ENCODE measurements at regions not wholly inside any gene's neighbourhood (a gene's known extent, or its start where the extent isn't known, plus 50 kb on each side); places are given as distances from the start of the nearest gene placed in this dataset.

- H3K9ac ChIP-seq (ENCODE audit: low read depth, low read length) = no peak overlapping the region
- no peak overlapping the region for H3K4me3 ChIP-seq (ENCODE audit: low read length)
- H3K27me3 ChIP-seq (ENCODE audit: insufficient read depth, low read length) = no peaks in the 10 kb centered on the region
- no peaks in the 10 kb centered on the region for H3K9me3 ChIP-seq (ENCODE audit: insufficient read depth, low read depth, low read length)
- H3K27ac ChIP-seq (ENCODE audit: low read length) = no peak overlapping the region
- no peaks in the 10 kb centered on the region for H3K4me1 ChIP-seq (ENCODE audit: insufficient read depth, low read length)
- no peaks in the 10 kb centered on the region for H3K36me3 ChIP-seq (ENCODE audit: insufficient read depth, low read depth, low read length)
Measured at GRCh38 chr12:61870658-61871484, 389.3 kb upstream of the USP15 start.

GRCh38 chr12:61871485-61871810 is 388.8 kb upstream of the USP15 start:
- no peaks in the 10 kb centered on the region for H3K27me3 ChIP-seq (ENCODE audit: insufficient read depth, low read length)
- no peaks in the 10 kb centered on the region for H3K36me3 ChIP-seq (ENCODE audit: insufficient read depth, low read depth, low read length)
- no peak overlapping the region for H3K4me3 ChIP-seq (ENCODE audit: low read length)
- no peak overlapping the region for H3K9ac ChIP-seq (ENCODE audit: low read depth, low read length)
- no peaks in the 10 kb centered on the region for H3K4me1 ChIP-seq (ENCODE audit: insufficient read depth, low read length)
- H3K9me3 ChIP-seq (ENCODE audit: insufficient read depth, low read depth, low read length) = no peaks in the 10 kb centered on the region
- no peak overlapping the region for H3K27ac ChIP-seq (ENCODE audit: low read length)

- H3K27ac ChIP-seq (ENCODE audit: low read length) = no peak overlapping the region
- H3K9ac ChIP-seq (ENCODE audit: low read depth, low read length) = no peak overlapping the region
- H3K36me3 ChIP-seq (ENCODE audit: insufficient read depth, low read depth, low read length) = no peaks in the 10 kb centered on the region
- H3K4me1 ChIP-seq (ENCODE audit: insufficient read depth, low read length) = no peaks in the 10 kb centered on the region
- no peak overlapping the region for H3K4me3 ChIP-seq (ENCODE audit: low read length)
- no peaks in the 10 kb centered on the region for H3K27me3 ChIP-seq (ENCODE audit: insufficient read depth, low read length)
- no peaks in the 10 kb centered on the region for H3K9me3 ChIP-seq (ENCODE audit: insufficient read depth, low read depth, low read length)
Measured at GRCh38 chr12:61879229-61879628, 381.0 kb upstream of the USP15 start.

- H3K27me3 ChIP-seq (ENCODE audit: insufficient read depth, low read length) = no peaks in the 10 kb centered on the region
- no peaks in the 10 kb centered on the region for H3K9me3 ChIP-seq (ENCODE audit: insufficient read depth, low read depth, low read length)
- H3K27ac ChIP-seq (ENCODE audit: low read length) = no peak overlapping the region
- no peak overlapping the region for H3K4me3 ChIP-seq (ENCODE audit: low read length)
- no peak overlapping the region for H3K9ac ChIP-seq (ENCODE audit: low read depth, low read length)
- H3K36me3 ChIP-seq (ENCODE audit: insufficient read depth, low read depth, low read length) = no peaks in the 10 kb centered on the region
- no peaks in the 10 kb centered on the region for H3K4me1 ChIP-seq (ENCODE audit: insufficient read depth, low read length)
Measured at GRCh38 chr12:61880186-61880585, 380.0 kb upstream of the USP15 start.

- no peaks in the 10 kb centered on the region for H3K4me1 ChIP-seq (ENCODE audit: insufficient read depth, low read length)
- H3K27ac ChIP-seq (ENCODE audit: low read length) = no peak overlapping the region
- H3K9me3 ChIP-seq (ENCODE audit: insufficient read depth, low read depth, low read length) = no peaks in the 10 kb centered on the region
- no peaks in the 10 kb centered on the region for H3K27me3 ChIP-seq (ENCODE audit: insufficient read depth, low read length)
- no peak overlapping the region for H3K9ac ChIP-seq (ENCODE audit: low read depth, low read length)
- H3K4me3 ChIP-seq (ENCODE audit: low read length) = no peak overlapping the region
- H3K36me3 ChIP-seq (ENCODE audit: insufficient read depth, low read depth, low read length) = no peaks in the 10 kb centered on the region
Measured at GRCh38 chr12:61891632-61892031, 368.6 kb upstream of the USP15 start.

GRCh38 chr12:61894168-61894567 is 366.0 kb upstream of the USP15 start:
- Histone ChIP-seq H3K9me3 (ENCODE audit: insufficient read depth, low read depth, low read length) (peaks cover 23% of the 10 kb centered on the region), H3K36me3 (ENCODE audit: insufficient read depth, low read depth, low read length) (no peaks in the 10 kb centered on the region), H3K9ac (ENCODE audit: low read depth, low read length) (no peak overlapping the region), H3K27me3 (ENCODE audit: insufficient read depth, low read length) (no peaks in the 10 kb centered on the region), H3K4me1 (ENCODE audit: insufficient read depth, low read length) (no peaks in the 10 kb centered on the region), H3K4me3 (ENCODE audit: low read length) (no peak overlapping the region), H3K27ac (ENCODE audit: low read length) (no peak overlapping the region)

GRCh38 chr12:61896436-61896835 is 363.8 kb upstream of the USP15 start:
- H3K27me3 ChIP-seq (ENCODE audit: insufficient read depth, low read length) = no peaks in the 10 kb centered on the region
- H3K9ac ChIP-seq (ENCODE audit: low read depth, low read length) = no peak overlapping the region
- no peak overlapping the region for H3K4me3 ChIP-seq (ENCODE audit: low read length)
- H3K36me3 ChIP-seq (ENCODE audit: insufficient read depth, low read depth, low read length) = no peaks in the 10 kb centered on the region
- peaks cover 31% of the 10 kb centered on the region for H3K9me3 ChIP-seq (ENCODE audit: insufficient read depth, low read depth, low read length)
- no peak overlapping the region for H3K27ac ChIP-seq (ENCODE audit: low read length)
- no peaks in the 10 kb centered on the region for H3K4me1 ChIP-seq (ENCODE audit: insufficient read depth, low read length)

GRCh38 chr12:61902403-61902802 is 357.8 kb upstream of the USP15 start:
- Histone ChIP-seq H3K27me3 (ENCODE audit: insufficient read depth, low read length) (no peaks in the 10 kb centered on the region), H3K4me1 (ENCODE audit: insufficient read depth, low read length) (no peaks in the 10 kb centered on the region), H3K9me3 (ENCODE audit: insufficient read depth, low read depth, low read length) (peaks cover 33% of the 10 kb centered on the region), H3K36me3 (ENCODE audit: insufficient read depth, low read depth, low read length) (no peaks in the 10 kb centered on the region), H3K9ac (ENCODE audit: low read depth, low read length) (no peak overlapping the region), H3K4me3 (ENCODE audit: low read length) (no peak overlapping the region), H3K27ac (ENCODE audit: low read length) (no peak overlapping the region)

GRCh38 chr12:61911113-61911512 is 349.1 kb upstream of the USP15 start:
- Histone ChIP-seq H3K27ac (ENCODE audit: low read length) (no peak overlapping the region), H3K27me3 (ENCODE audit: insufficient read depth, low read length) (no peaks in the 10 kb centered on the region), H3K36me3 (ENCODE audit: insufficient read depth, low read depth, low read length) (no peaks in the 10 kb centered on the region), H3K4me1 (ENCODE audit: insufficient read depth, low read length) (no peaks in the 10 kb centered on the region), H3K9me3 (ENCODE audit: insufficient read depth, low read depth, low read length) (0 out of 2 replicates have a peak, but pooled peaks cover 11% of the 10 kb centered on the region), H3K9ac (ENCODE audit: low read depth, low read length) (no peak overlapping the region), H3K4me3 (ENCODE audit: low read length) (no peak overlapping the region)

GRCh38 chr12:61915420-61915819 is 344.8 kb upstream of the USP15 start:
- no peaks in the 10 kb centered on the region for H3K36me3 ChIP-seq (ENCODE audit: insufficient read depth, low read depth, low read length)
- H3K9me3 ChIP-seq (ENCODE audit: insufficient read depth, low read depth, low read length) = no peaks in the 10 kb centered on the region
- no peak overlapping the region for H3K4me3 ChIP-seq (ENCODE audit: low read length)
- H3K27ac ChIP-seq (ENCODE audit: low read length) = no peak overlapping the region
- peaks cover 2% of the 10 kb centered on the region; the same call in 1 of the 2 replicates for H3K4me1 ChIP-seq (ENCODE audit: insufficient read depth, low read length)
- H3K27me3 ChIP-seq (ENCODE audit: insufficient read depth, low read length) = no peaks in the 10 kb centered on the region
- no peak overlapping the region for H3K9ac ChIP-seq (ENCODE audit: low read depth, low read length)

GRCh38 chr12:61916831-61917230 is 343.4 kb upstream of the USP15 start:
- no peaks in the 10 kb centered on the region for H3K27me3 ChIP-seq (ENCODE audit: insufficient read depth, low read length)
- H3K4me3 ChIP-seq (ENCODE audit: low read length) = no peak overlapping the region
- H3K27ac ChIP-seq (ENCODE audit: low read length) = no peak overlapping the region
- no peak overlapping the region for H3K9ac ChIP-seq (ENCODE audit: low read depth, low read length)
- no peaks in the 10 kb centered on the region for H3K36me3 ChIP-seq (ENCODE audit: insufficient read depth, low read depth, low read length)
- H3K9me3 ChIP-seq (ENCODE audit: insufficient read depth, low read depth, low read length) = no peaks in the 10 kb centered on the region
- H3K4me1 ChIP-seq (ENCODE audit: insufficient read depth, low read length) = peaks cover 2% of the 10 kb centered on the region; the same call in 1 of the 2 replicates

- no peaks in the 10 kb centered on the region for H3K9me3 ChIP-seq (ENCODE audit: insufficient read depth, low read depth, low read length)
- no peaks in the 10 kb centered on the region for H3K36me3 ChIP-seq (ENCODE audit: insufficient read depth, low read depth, low read length)
- no peak overlapping the region for H3K4me3 ChIP-seq (ENCODE audit: low read length)
- H3K27ac ChIP-seq (ENCODE audit: low read length) = no peak overlapping the region
- H3K4me1 ChIP-seq (ENCODE audit: insufficient read depth, low read length) = peaks cover 2% of the 10 kb centered on the region; the same call in 1 of the 2 replicates
- no peaks in the 10 kb centered on the region for H3K27me3 ChIP-seq (ENCODE audit: insufficient read depth, low read length)
- no peak overlapping the region for H3K9ac ChIP-seq (ENCODE audit: low read depth, low read length)
Measured at GRCh38 chr12:61919686-61920085, 340.5 kb upstream of the USP15 start.

Data from iPS-20b (cell line).